Progenitor cell of endocrine pancreas (in vitro differentiated cells): ENCODE measurements at regions not wholly inside any gene's neighbourhood (a gene's known extent, or its start where the extent isn't known, plus 50 kb on each side); places are given as distances from the start of the nearest gene placed in this dataset.

Experiments
- DNase-seq: peaks from one replicate; pipeline ENCODE4 v3.0.0; 2021; ENCODE audit warnings: low spot score; ENCODE audit not compliant: unreplicated experiment
- H3K27ac Mint-ChIP-seq: 2 replicates; pipeline ENCODE4 v1.8.0; 2021; ENCODE audit warnings: mild to moderate bottlenecking, moderate library complexity, mixed read lengths
- H3K27me3 Mint-ChIP-seq: 2 replicates; pipeline ENCODE4 v1.8.0; 2021; ENCODE audit warnings: mixed read lengths
- H3K36me3 Mint-ChIP-seq: 2 replicates; pipeline ENCODE4 v1.8.0; 2022; ENCODE audit warnings: mixed read lengths; ENCODE audit not compliant: insufficient read depth
- H3K4me1 Mint-ChIP-seq: 2 replicates; pipeline ENCODE4 v1.8.0; 2021; ENCODE audit warnings: low read depth, mixed read lengths
- H3K4me3 Mint-ChIP-seq: 2 replicates; pipeline ENCODE4 v1.8.0; 2021; ENCODE audit warnings: low read depth, mild to moderate bottlenecking, moderate library complexity, mixed read lengths
- H3K9me3 Mint-ChIP-seq: 2 replicates; pipeline ENCODE4 v1.8.0; 2021; ENCODE audit warnings: low read depth, mixed read lengths
- TF ChIP-seq, protein P1 (sequence below): fragments of 200-600 bp; sonication (generic); IDR thresholded peaks from one replicate; pipeline ENCODE4 v1.5.0; 2021; ENCODE audit warnings: antibody characterized with exemption, mild to moderate bottlenecking; ENCODE audit not compliant: unreplicated experiment

DNA sequence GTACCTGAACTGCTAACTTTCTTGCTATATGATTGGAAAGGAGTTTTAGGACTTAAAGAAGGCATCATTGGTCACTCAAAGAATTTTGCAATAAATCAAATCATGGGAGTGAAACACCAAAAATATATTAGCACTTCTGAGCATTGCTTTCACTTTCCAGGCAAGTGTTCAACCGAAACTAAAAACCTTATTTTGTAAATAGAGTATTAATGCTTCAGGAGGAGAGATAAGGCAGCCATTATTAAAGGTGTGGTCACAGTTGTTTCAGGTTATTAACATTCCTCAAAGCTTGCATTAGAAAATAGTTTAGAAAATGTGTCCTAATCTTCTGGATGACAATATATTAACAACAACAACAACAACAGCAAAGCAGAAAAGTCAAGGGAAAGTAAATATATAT, 92.3 kb upstream of the TLL1 start:
- TF ChIP-seq, protein P1, sequence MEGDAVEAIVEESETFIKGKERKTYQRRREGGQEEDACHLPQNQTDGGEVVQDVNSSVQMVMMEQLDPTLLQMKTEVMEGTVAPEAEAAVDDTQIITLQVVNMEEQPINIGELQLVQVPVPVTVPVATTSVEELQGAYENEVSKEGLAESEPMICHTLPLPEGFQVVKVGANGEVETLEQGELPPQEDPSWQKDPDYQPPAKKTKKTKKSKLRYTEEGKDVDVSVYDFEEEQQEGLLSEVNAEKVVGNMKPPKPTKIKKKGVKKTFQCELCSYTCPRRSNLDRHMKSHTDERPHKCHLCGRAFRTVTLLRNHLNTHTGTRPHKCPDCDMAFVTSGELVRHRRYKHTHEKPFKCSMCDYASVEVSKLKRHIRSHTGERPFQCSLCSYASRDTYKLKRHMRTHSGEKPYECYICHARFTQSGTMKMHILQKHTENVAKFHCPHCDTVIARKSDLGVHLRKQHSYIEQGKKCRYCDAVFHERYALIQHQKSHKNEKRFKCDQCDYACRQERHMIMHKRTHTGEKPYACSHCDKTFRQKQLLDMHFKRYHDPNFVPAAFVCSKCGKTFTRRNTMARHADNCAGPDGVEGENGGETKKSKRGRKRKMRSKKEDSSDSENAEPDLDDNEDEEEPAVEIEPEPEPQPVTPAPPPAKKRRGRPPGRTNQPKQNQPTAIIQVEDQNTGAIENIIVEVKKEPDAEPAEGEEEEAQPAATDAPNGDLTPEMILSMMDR = no peak

DNA sequence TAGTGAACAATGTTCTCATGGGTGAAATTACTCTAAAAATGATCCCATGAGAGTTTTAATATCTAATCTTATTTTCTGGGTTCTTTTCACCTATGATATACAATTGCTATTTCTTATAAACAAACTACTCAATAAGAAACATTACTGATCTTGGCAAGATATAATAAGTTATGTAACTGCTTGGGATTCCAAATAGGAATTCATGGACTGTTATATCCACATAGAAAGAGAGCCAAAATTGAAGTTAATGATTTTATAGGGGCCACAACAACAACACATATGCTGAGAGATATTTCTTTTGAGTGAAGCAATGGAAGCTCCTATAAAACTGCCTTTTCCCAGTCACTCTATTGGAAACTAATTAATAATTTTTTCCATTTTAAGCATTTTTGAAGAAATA, 90.4 kb upstream of the TLL1 start:
- H3K27me3 Mint-ChIP-seq = peaks cover 3% of the 10 kb centered on the region
- peaks cover under 1% of the 10 kb centered on the region for H3K9me3 Mint-ChIP-seq
- no peak overlapping the region for H3K4me3 Mint-ChIP-seq
- peaks cover 2% of the 10 kb centered on the region for H3K4me1 Mint-ChIP-seq
- TF ChIP-seq, protein P1 = no peak
- no peaks in the 10 kb centered on the region for H3K36me3 Mint-ChIP-seq
- no peak overlapping the region for H3K27ac Mint-ChIP-seq
- no peak for DNase-seq

More for the DNA sequence above, 92.3 kb upstream of the TLL1 start:
- Mint-ChIP-seq H3K27ac (no peak overlapping the region), H3K4me1 (peaks cover 2% of the 10 kb centered on the region), H3K4me3 (no peak overlapping the region), H3K27me3 (peaks cover under 1% of the 10 kb centered on the region), H3K9me3 (peaks cover 6% of the 10 kb centered on the region), H3K36me3 (no peaks in the 10 kb centered on the region)
- no peak for DNase-seq

DNA sequence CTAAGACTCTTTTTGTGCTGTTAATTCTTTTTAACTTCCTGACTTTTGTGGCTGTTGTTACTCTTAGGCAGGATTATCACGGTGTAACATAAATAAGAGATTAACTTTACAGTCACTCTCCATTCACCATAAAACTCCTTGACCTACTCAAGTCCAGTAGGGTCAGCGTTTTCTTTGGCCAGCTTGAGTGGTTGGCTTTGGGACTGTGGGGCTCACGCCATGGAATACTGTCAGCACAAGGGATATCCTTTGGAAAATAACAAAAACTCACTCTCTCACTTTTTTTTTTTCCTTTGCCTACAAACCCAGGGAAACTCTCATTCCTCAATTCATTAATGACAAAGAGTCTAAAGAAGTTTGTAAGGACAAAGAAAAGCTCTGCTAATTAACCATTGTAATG, 89.4 kb upstream of the TLL1 start:
- Mint-ChIP-seq H3K4me1 (peaks cover 2% of the 10 kb centered on the region), H3K27ac (no peak overlapping the region), H3K4me3 (no peak overlapping the region), H3K27me3 (peaks cover 3% of the 10 kb centered on the region), H3K9me3 (no peaks in the 10 kb centered on the region), H3K36me3 (no peaks in the 10 kb centered on the region)
- TF ChIP-seq, protein P1 = no peak
- DNase-seq = no peak

DNA sequence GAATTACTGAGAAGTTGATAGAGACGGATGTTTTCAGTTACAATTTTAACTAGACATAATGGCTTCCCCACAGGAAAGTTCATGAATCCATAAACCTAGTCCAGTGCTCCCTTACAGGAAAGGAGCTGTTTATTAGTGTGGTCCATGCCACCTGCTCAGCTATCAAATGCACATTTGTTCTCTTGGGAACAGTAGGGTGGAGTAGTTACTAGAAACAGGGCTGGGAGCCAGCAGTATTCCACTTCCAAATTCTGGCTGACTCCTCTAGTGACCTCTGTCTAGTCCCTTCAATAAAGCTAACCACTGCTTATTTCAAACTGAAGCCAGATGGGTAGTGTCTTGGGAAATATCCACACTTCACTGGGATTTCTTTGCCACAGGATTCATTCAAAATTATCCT, 88.4 kb upstream of the TLL1 start:
- Mint-ChIP-seq H3K27ac (no peak overlapping the region), H3K4me1 (peaks cover 2% of the 10 kb centered on the region), H3K27me3 (peaks cover 3% of the 10 kb centered on the region), H3K36me3 (no peaks in the 10 kb centered on the region), H3K9me3 (no peaks in the 10 kb centered on the region), H3K4me3 (no peak overlapping the region)
- DNase-seq = no peak
- TF ChIP-seq, protein P1 = no peak

DNA sequence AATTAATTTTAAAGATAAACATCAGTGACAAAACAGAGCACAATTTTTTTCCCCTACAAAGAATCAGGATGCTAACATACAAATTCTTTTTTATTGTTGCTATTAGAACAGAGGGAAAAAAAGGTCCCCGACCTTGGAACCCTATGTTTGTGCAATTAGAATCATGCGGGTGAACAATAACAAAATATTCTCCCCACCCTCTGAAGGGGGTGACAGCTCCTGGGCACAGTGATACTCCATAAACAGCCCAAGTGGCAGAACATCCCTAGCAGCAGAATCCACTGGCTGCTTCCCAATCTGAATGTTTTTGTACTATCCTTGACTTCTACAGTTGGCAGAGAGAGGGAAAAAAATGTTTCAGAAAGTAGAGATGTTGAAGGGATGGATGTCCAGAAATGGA, 87.7 kb upstream of the TLL1 start:
- Mint-ChIP-seq H3K4me1 (peaks cover under 1% of the 10 kb centered on the region), H3K4me3 (no peak overlapping the region), H3K27me3 (peaks cover 3% of the 10 kb centered on the region), H3K27ac (no peak overlapping the region), H3K9me3 (no peaks in the 10 kb centered on the region), H3K36me3 (no peaks in the 10 kb centered on the region)
- no peak for DNase-seq
- TF ChIP-seq, protein P1 = no peak
